ENCODE measurements at regions not wholly inside any gene's neighbourhood (a gene's known extent, or its start where the extent isn't known, plus 50 kb on each side); places are given as distances from the start of the nearest gene placed in this dataset.

DNA sequence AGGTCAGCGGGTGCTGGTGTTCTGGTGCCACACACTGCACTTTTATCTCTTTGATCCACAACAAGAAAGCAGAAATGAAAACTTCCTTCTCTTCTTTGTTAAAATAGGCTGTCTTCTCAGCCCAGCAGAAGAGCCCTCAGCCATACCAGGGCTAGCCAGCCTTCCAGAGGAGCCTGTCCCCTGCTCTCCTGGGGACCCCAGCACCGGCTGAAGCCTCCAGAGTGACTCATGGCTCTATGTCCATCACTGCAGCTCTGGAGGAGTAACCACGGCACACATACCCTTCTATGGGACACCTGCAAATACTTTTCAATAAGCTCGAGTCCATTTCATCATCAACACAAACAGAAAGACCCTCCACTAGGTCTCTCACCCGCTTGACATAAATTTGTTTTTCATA lies 135.6 kb upstream of the CST7 start:
- H3F3A ChIP-seq (ENCODE audit: control insufficient read depth, insufficient read depth): no peaks in the 10 kb centered on the region
- H3K79me2 ChIP-seq (ENCODE audit: control insufficient read depth, low read length): no peaks in the 10 kb centered on the region
- H3K36me3 ChIP-seq (ENCODE audit: control insufficient read depth, low read length): no peaks in the 10 kb centered on the region
- H3K27me3 ChIP-seq (ENCODE audit: control insufficient read depth, low read length): no peaks in the 10 kb centered on the region
- H3K4me2 ChIP-seq (ENCODE audit: low read length): no peak overlapping the region
- H4K20me1 ChIP-seq (ENCODE audit: control insufficient read depth, insufficient read depth, low read depth, low read length): no peaks in the 10 kb centered on the region
- no peaks in the 10 kb centered on the region for H3K9me2 ChIP-seq (replicated peaks; ENCODE audit: control insufficient read depth, low read length)
- H3K27ac ChIP-seq (ENCODE audit: low read depth, low read length): no peak overlapping the region
- no peaks in the 10 kb centered on the region for H3K4me1 ChIP-seq (ENCODE audit: control insufficient read depth, low read length)
- TF ChIP-seq, protein P1, sequence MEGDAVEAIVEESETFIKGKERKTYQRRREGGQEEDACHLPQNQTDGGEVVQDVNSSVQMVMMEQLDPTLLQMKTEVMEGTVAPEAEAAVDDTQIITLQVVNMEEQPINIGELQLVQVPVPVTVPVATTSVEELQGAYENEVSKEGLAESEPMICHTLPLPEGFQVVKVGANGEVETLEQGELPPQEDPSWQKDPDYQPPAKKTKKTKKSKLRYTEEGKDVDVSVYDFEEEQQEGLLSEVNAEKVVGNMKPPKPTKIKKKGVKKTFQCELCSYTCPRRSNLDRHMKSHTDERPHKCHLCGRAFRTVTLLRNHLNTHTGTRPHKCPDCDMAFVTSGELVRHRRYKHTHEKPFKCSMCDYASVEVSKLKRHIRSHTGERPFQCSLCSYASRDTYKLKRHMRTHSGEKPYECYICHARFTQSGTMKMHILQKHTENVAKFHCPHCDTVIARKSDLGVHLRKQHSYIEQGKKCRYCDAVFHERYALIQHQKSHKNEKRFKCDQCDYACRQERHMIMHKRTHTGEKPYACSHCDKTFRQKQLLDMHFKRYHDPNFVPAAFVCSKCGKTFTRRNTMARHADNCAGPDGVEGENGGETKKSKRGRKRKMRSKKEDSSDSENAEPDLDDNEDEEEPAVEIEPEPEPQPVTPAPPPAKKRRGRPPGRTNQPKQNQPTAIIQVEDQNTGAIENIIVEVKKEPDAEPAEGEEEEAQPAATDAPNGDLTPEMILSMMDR (IDR thresholded peaks at IDR 0.05; ENCODE audit: low read depth, low read length, poor library complexity, severe bottlenecking): no peak
- no peak for TF ChIP-seq EZH2phosphoT487 (IDR thresholded peaks at IDR 0.05; ENCODE audit: borderline replicate concordance, low read length)
- no peak overlapping the region for H3K4me3 ChIP-seq (ENCODE audit: low read length)
- H3K9me3 ChIP-seq (ENCODE audit: control insufficient read depth, insufficient read depth, low read length): no peaks in the 10 kb centered on the region

DNA sequence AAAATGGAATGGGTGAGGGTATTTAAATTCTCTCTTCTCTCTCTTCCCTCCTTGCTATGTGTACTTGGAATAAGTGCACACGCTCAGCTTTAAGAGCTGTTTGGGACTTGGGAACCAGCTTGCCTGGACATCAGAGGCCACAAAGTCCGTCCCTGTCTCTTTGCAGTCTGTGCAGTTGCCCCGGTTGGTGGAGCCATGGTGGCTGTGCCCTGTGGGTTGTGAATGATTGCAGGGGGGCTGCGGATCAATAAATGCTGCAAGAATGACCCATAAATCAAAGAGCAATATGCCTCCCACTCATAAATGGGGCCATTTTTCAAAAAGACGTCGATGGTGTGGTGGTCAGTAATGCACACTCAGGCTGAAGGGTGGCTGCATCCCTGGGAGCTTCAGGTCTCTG lies 135.1 kb upstream of the CST7 start:
- Histone ChIP-seq H3K4me1 (ENCODE audit: control insufficient read depth, low read length) (no peaks in the 10 kb centered on the region), H3K27me3 (ENCODE audit: control insufficient read depth, low read length) (no peaks in the 10 kb centered on the region), H3K36me3 (ENCODE audit: control insufficient read depth, low read length) (no peaks in the 10 kb centered on the region), H3K4me2 (ENCODE audit: low read length) (no peak overlapping the region), H3K27ac (ENCODE audit: low read depth, low read length) (no peak overlapping the region), H3F3A (ENCODE audit: control insufficient read depth, insufficient read depth) (no peaks in the 10 kb centered on the region), H3K4me3 (ENCODE audit: low read length) (no peak overlapping the region), H3K79me2 (ENCODE audit: control insufficient read depth, low read length) (no peaks in the 10 kb centered on the region), H4K20me1 (ENCODE audit: control insufficient read depth, insufficient read depth, low read depth, low read length) (no peaks in the 10 kb centered on the region), H3K9me3 (ENCODE audit: control insufficient read depth, insufficient read depth, low read length) (no peaks in the 10 kb centered on the region), H3K9me2 (replicated peaks; ENCODE audit: control insufficient read depth, low read length) (no peaks in the 10 kb centered on the region)
- no peak for TF ChIP-seq EZH2phosphoT487 (IDR thresholded peaks at IDR 0.05; ENCODE audit: borderline replicate concordance, low read length)
- TF ChIP-seq, protein P1 (IDR thresholded peaks at IDR 0.05; ENCODE audit: low read depth, low read length, poor library complexity, severe bottlenecking): no peak

DNA sequence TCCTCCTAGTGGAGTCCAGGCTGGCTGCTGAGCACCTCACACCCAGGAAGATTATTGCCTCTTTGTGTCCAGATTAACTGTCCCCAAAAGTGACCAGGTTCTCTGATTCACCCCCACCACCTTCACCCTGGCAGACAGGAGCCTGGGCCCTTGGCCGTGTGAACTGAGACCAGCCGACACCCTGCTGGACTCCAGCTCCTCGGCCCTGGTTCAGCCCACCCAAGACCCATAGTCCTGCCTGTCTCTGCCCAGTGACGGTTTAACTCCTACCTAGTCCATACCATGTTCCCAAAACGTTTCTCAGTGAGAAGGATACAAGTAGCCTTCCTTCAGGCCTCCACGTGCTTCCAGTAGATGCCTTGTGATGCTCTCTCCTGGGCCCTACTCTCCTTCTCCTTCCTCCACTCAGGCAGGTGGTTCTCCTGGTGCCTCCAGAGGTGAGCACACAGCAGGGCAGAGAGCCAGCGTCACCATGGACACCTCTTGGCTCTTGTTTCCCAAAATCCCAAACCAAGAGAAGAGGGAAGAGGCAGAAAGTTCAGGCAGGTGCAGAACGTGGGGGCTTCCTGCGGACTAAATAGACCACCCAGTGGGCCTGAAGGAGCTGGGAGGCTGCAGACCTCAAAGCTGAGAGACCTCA lies 134.4 kb upstream of the CST7 start:
- H3K4me3 ChIP-seq (ENCODE audit: low read length): no peak overlapping the region
- H3K4me1 ChIP-seq (ENCODE audit: control insufficient read depth, low read length): no peaks in the 10 kb centered on the region
- H3K27me3 ChIP-seq (ENCODE audit: control insufficient read depth, low read length): no peaks in the 10 kb centered on the region
- H3K4me2 ChIP-seq (ENCODE audit: low read length): no peak overlapping the region
- H3K9me3 ChIP-seq (ENCODE audit: control insufficient read depth, insufficient read depth, low read length): no peaks in the 10 kb centered on the region
- H3K9me2 ChIP-seq (replicated peaks; ENCODE audit: control insufficient read depth, low read length): no peaks in the 10 kb centered on the region
- no peaks in the 10 kb centered on the region for H4K20me1 ChIP-seq (ENCODE audit: control insufficient read depth, insufficient read depth, low read depth, low read length)
- no peak overlapping the region for H3K27ac ChIP-seq (ENCODE audit: low read depth, low read length)
- TF ChIP-seq, protein P1 (IDR thresholded peaks at IDR 0.05; ENCODE audit: low read depth, low read length, poor library complexity, severe bottlenecking): no peak
- no peak for TF ChIP-seq EZH2phosphoT487 (IDR thresholded peaks at IDR 0.05; ENCODE audit: borderline replicate concordance, low read length)
- H3F3A ChIP-seq (ENCODE audit: control insufficient read depth, insufficient read depth): no peaks in the 10 kb centered on the region
- no peaks in the 10 kb centered on the region for H3K36me3 ChIP-seq (ENCODE audit: control insufficient read depth, low read length)
- no peaks in the 10 kb centered on the region for H3K79me2 ChIP-seq (ENCODE audit: control insufficient read depth, low read length)

All from DOHH2 (cell line).